Kidney (tissue), 13 donors: ENCODE measurements at regions not wholly inside any gene's neighbourhood (a gene's known extent, or its start where the extent isn't known, plus 50 kb on each side); places are given as distances from the start of the nearest gene placed in this dataset.

ENCODE experiments used
- DNase-seq, 5 donors: peaks; one replicate each; pipeline ENCODE4 v3.0.0-alpha.2; 2013 to 2020
- FAIRE-seq: peaks from 2 replicates; lab custom pipeline; 2012; peaks lifted over from hg19 to GRCh38; lab: Jason Lieb, UNC
- H3K27ac ChIP-seq, 2 donors: one replicate each; pipeline ENCODE4 v1.7.0; 2013; ENCODE audit warnings: low read depth in 2 of 2, low read length in 2 of 2, inconsistent platforms in 1 of 2
- H3K27me3 ChIP-seq: one replicate; pipeline ENCODE4 v1.7.1; 2013; ENCODE audit warnings: low read length, inconsistent platforms; ENCODE audit not compliant: control insufficient read depth, insufficient read depth
- H3K36me3 ChIP-seq, 3 donors: one replicate each; pipeline versions ENCODE4 v1.7.0 to v1.7.1; 2013; ENCODE audit warnings: low read length in 3 of 3, control low read depth in 1 of 3, inconsistent platforms in 1 of 3; ENCODE audit not compliant: insufficient read depth in 3 of 3, control insufficient read depth in 2 of 3
- H3K4me1 ChIP-seq, 3 donors: one replicate each; pipeline versions ENCODE4 v1.7.0 to v1.7.1; 2013; ENCODE audit warnings: low read length in 3 of 3, inconsistent platforms in 1 of 3, low read depth in 1 of 3; ENCODE audit not compliant: control insufficient read depth in 2 of 3, insufficient read depth in 2 of 3
- H3K4me3 ChIP-seq, 3 donors: one replicate each; pipeline versions ENCODE4 v1.7.0 to v1.8.1; 2013; ENCODE audit warnings: low read length in 3 of 3, control low read depth in 1 of 3, inconsistent platforms in 1 of 3
- H3K9ac ChIP-seq, 3 donors: one replicate each; pipeline versions ENCODE4 v1.7.0 to v1.7.1; 2013; ENCODE audit warnings: low read length in 3 of 3, control low read depth in 1 of 3, inconsistent platforms in 1 of 3
- H3K9me3 ChIP-seq, 3 donors: one replicate each; pipeline versions ENCODE4 v1.7.0 to v1.7.1; 2013; ENCODE audit warnings: low read length in 3 of 3, control low read depth in 1 of 3, inconsistent platforms in 1 of 3; ENCODE audit not compliant: control insufficient read depth in 2 of 3, insufficient read depth in 1 of 3
- CTCF ChIP-seq: IDR thresholded peaks from 3 replicates; pipeline ENCODE4 v1.5.1; 2012; ENCODE audit warnings: mild to moderate bottlenecking, moderate library complexity, borderline replicate concordance; ENCODE audit not compliant: insufficient read depth; ENCODE audit errors: extremely low read depth
- intact Hi-C: fragments of 100-400 bp; cut with DNase I; formaldehyde crosslinking; loops from one replicate; pipeline ENCODE4 v1.11.1; 2022
- donor health status: control.
- donor health status: control.
- donor health status: control.
- donor health status: control.
- donor health status: control.
- donor health status: DM: yes; HTN: yes; CAD: no.
- donor health status: Normal renal cell carcinoma (clear cell type).

- intact Hi-C loops: no loop called here
- Histone ChIP-seq H3K36me3 (no peaks in the 10 kb centered on the region), H3K27ac (no peak overlapping the region), H3K9ac (no peak overlapping the region), H3K4me3 (no peak overlapping the region), H3K9me3 (no peaks in the 10 kb centered on the region), H3K4me1 (no peaks in the 10 kb centered on the region), H3K27me3 (peaks cover 10% of the 10 kb centered on the region)
- DNase-seq (peak in 1 of 5 donors; percentile 22), FAIRE-seq (peak; percentile 50)
- no peak for TF ChIP-seq CTCF
These were observed 51.7 kb upstream of the AP1S2 start for GRCh38 chrX:15906041-15906943.
